Activated T-cell treated with anti-CD3 and anti-CD28 coated beads for 4 hours (primary cell): ENCODE measurements at regions not wholly inside any gene's neighbourhood (a gene's known extent, or its start where the extent isn't known, plus 50 kb on each side); places are given as distances from the start of the nearest gene placed in this dataset.

Source experiments
- DNase-seq: peaks from one replicate; pipeline ENCODE4 v3.0.0-alpha.2; 2020

DNA sequence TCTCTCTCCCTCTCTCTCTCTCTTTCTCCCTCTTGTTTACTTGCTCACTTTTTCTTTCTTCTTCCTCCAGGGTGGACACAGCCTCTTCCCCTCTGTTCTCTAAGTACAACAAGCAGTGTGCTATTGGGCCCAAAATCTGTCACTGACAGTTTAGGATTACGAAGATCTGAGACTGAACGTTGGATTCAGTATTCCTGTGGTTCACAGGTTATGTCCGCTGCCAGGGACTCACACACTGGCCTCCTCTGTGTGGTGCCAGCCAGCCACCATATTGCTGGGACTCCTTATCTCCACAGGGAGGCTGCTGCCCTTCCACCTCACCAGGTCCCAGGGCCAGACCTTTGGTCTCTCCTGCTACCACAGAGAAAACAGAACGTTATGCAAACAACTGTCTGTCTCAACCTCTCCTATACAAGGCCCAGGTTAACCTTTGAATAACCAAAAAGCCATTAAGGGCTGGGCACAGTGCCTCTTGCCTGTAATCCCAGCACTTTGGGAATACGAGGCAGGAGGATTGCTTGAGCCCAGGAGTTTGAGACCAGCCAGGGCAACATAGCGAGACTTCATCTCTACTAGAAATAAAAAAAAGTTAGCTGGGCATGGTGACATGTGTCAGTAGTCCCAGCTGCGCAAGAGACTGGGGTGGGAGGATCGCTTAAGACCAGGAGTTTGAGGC lies 171.9 kb upstream of the RAB4A start:
- no peak for DNase-seq

DNA sequence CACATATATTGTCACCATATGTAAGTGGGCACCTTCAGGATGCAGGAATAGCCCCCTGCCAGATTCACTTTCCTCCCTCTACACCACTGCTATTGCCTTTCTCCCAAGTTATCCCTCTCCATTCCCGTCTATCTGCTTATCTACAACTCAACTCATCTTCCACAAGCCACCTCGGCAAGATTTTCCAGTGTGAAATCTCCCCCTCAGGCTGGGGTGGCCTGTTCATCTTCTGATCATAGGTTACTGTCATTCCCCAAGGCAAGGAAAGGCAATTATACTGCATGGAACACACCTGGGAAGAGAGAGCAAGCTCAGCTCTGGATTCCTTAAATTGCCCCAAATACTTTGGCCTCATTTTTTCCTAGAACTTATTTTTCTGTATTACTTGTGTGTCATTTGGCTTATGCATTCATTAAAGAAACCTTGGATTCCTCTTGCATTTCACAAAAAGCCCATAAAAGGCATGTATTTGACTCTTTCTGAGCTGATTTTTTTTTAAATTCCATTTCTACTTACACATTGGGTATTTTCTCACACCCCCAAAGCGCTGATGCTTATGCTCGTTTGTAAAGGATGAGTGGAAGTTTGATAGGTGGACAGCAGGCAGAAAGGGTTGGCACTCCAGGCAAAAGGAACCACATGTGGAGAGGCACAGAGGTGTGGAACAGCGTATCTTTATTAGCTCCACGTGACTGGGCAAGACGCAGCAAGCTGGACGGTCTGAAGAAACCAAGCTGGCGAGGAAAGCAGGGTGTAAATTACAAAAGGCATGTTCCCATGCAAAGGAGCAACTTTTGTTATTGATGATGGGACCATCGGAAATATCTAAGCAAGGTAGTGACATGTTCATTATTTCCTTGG lies 169.7 kb upstream of the RAB4A start:
- no peak for DNase-seq

DNA sequence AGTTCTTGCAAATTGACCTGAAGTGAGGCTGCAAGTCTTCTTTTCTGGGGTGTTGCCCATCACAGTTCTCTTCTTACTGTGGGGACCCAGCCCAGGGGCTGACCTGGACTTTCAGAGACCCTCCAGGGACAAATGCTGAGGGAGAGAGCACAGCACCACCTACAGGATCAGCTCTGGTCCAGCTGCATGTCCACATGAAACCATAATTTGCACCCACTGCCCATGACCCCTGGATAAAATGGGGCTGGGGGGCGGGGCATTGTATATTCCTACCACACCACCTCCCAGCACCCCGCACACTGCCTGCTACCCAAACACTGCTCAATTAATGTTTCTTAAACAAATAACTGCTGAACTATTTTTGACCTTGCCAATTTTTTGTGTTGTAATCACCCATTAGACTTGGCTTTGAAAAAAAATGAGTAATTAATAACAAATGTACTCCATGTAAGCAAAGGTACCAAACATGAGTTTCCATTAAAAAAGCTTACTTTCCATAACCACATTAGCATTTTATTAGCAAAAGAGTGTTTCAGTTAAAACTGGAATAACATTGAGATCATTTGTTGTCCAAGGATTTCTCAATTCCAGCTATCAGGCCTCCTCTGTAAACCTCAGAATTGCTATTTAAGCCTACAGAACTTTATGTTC lies 168.0 kb upstream of the RAB4A start:
- no peak for DNase-seq

DNA sequence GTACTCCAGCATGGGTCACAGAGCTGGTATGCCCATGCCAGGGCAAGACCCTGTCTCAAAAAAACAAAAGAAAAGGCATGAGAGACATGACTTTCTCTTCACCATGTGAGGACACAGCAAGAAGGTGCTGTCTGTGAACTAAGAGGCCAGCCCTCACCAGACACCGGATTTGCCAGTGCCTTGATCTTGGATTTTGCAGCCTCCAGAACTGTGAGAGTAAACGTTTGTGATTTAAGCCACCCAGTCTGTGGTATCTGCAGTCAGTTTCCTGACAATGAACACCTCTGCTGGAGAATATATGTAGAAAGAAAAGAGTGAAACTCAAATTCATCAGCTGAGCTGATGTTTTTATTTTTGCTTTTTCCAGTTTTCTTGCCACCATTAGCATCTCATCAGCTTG lies 166.3 kb upstream of the RAB4A start:
- no peak for DNase-seq

DNA sequence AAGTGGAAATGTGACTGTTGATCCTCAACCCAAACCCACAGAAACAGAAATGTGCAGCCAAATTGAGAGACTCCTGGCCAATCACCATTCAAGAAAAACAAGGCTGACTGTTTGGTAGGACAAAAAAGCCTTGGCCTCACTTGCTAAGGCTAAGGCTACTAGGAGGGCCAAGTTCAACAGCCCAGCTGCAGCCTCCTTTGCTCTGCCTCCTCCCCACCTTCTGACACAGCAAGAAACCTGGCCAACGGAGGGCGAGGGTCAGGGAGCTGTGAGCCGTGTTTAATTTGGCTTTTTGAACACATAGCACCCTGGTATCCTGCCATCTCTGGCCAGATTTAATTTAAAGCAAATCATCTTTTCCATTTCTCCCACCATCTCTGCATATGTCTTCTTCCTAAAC lies 165.8 kb upstream of the RAB4A start:
- no peak for DNase-seq

DNA sequence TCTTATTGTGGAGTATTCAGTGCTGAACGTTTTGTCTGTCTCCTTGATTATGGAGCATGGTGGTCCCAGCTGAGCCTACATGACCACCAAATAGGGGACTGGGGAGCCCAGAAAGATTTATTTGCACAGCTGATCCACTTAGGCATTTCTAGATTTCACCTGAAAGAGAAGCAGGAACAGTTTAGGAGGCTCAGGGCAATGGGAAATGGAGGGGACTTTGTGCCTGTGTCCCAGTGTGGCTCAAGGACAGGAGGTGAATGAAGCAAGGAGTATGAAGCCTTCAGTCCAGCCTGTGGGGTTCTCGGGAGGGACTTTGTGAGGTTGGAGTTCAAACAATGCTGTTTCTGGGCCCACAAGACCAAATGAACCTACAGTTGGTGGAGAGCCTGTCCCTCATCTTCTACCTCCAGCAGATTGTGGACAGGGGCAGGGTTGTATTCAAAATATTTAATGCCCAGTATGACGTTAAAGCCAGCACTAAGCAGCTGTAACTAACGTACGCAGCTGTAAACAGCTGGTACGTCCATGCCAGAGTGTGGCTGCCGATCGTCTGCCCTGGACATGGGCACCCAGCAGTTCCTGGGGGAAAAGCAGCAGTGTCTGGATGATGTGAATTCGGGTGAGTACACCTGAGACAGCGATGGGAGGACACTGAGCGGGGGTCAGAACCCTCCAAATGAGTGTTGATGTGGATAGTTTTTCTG lies 164.9 kb upstream of the RAB4A start:
- DNase-seq, result no peak

DNA sequence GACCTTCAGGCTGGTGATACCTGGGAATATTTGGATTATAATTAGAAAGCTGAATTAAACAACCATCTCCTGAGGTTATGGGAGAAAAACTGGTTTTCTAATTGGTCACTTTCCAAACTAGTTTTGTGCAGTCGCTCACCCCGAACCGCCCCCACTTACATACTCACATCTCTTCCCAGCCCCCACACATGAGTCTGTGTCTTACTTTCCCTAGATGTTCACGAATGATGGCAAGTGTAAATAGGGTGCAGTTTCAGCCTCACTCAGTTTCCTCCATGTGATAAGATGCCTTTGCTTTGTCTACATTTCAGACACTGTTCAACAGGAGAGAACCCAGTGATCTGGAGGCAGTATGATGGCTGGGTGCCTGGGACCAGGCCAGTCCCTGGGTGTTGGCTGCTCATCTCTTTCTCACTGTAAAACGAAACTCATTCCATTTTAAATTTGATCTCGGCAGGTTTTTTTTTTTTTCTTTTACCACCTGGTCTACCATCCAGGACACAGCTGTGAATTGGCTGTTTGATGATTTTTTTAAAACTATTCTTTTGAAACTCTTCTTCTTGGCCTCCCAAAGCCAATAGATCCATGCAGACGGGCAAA lies 164.3 kb upstream of the RAB4A start:
- DNase-seq, result no peak

DNA sequence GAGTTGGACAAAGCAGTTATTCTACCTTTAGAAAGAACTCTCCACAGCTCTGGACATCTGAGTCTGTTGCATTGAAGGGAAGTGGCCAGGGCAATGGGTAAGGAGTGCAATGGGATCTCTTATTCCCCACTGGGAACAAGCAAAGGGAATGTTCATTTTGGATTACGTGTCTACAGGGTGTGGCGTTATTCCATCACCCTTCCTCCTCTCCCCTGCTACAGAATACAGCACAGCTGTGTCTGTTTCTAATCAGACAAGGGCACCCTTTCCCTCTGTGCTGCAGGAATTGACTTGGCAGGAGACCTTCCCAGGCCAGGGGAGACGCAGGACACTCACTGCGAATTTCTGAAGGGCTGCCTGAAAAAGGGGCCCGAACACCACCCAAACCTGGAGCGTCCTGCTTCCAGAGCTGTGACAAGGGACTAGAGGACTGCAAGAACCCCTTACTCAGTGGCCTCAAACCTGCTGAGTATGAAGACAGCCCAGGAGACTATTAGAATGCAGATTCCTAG lies 163.6 kb upstream of the RAB4A start:
- no peak for DNase-seq

DNA sequence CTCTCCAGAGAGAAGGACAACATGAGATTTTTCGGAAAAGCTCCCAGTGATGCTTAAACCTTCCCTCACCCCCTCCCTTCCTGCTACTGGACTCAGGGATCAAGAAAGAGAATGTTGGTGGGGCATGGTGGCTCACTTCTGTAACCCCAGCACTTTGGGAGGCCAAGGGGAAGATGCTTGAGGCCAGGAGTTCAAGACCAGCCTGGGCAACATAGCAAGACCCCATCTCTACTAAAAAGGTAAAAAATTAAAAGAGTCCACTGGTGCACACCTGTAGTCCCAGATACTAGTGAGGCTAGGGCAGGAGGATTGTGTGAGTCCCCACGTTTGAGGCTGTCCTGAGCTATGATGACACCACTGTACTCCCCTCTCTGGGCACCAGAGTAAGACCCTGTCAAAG lies 162.9 kb upstream of the RAB4A start:
- no peak for DNase-seq

DNA sequence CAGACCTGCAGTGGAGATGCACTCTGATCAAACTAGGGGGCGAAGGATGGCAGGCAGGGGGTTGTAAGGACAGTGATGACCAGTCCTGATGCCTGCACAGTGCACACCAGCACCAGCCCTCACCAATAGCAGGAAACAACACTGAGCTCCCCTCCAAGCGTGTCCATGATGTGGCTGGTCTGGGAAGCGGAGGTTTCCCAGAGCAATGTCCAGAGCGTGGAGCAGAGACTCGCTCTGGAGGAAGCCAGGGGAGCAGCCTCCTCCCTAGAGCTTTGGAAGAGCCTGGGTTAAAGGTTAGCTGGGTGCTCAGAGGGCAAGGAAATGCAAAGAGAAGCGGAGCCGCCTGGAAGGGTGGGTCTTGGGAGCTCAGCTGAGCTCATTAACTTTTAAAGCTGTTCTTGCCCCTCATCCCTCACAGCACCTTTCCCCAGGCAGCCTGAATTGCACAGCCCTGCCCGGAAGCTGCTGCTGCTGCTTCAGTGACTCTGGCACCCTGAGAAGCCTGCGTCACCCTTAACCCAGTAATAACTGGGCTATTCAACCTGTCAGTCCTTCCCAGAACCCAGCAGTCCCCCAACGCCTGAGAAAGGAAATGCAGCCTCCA lies 162.2 kb upstream of the RAB4A start:
- no peak for DNase-seq

DNA sequence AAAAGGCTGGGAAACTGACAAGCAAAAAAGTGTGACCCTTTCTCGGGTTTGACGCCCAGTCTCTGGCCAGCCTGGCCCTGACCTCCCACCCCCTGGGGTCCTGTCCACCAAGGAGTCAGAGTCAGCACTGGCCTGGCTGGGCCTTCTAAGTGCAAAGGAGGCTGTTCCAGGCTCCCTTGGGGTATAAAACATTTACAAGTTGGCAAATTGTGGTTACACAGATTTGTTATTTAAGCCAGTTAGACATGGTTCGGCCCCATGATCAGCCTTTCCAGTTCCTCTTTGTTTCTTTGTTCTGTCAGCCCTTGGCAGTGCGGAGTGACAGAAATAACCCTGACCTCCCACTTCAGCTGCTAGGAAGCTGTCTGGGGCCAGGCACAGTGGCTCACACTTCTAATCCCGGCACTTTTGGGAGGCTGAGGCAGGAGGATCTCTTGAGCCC lies 161.6 kb upstream of the RAB4A start:
- DNase-seq, result no peak

DNA sequence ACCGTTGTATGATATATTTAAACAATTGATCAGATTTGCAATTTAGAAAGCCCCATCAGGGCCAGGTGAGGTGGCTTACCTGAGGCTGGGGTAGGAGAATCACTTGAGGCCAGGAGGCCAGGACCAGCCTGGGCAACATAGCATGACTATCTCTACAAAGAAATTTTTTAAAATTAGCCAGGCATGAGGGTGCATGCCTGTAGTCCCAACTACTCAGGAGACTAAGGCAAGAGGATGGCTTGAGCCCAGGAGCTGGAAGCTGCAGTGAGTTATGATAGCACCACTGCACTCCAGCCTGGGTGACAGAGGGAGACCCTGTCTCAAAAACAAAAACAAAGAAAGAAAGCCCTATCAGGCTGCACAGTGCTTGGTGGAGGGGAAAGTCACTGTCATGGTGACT lies 159.9 kb upstream of the RAB4A start:
- DNase-seq, result no peak

DNA sequence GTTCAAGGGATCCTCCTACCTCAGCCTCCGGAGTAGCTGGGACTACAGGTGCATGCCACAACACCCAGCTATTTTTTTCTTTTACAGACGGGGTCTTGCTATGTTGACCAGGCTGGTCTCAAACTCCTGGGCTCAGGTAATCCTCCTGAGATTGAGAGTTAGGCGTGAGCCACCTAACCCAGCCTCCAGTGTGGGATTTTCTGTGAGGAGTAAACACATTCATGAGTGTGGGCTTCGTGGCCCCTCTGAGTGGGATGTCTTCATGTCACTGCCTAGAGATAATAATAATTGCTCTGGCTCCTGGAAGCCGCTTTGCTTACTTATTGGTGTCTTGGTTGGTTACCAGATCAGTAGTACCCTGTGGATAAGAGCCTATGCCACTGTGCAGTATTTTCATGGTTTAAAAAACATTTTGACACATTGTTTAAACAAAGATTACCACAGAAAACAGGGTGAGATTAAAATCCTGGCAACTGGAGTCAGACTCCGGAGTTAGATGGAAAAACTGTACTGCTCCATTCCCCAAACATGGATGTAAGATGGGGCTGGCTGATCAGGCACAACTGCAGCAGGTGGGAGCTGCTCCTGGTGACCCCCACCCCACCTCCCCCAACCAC lies 159.1 kb upstream of the RAB4A start:
- no peak for DNase-seq

DNA sequence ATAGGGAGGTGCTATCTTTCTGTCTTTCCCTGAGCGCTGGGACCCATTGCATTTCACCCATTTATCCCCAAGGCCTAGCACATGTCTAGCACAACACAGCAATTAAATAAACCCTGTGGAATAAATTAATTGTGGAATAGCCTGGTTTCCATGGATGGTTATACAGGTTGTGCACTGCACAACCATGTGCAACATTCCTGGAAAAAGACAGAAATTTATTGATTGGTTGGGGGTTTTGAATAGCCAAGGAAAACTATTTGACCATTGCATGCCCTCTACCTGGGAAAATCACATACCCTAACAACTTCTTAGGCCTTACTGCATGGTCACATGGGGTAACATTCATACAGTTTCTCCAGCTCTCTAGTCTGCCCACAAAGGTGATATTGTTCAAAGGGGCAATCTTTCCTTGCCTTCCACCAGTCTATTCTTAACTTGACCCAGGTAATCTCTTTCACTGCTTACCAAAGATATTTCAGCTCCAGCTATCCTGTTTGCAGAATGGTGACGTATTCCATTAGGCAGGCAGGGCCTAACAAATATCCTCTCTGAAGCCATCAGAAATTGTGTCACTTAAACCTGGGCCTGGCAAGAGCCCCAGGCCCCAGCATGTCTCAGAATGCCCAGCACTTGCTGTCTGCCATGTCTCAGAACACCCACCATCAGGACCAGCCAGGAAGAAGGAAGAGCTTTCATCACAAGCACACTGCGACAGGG lies 157.9 kb upstream of the RAB4A start:
- DNase-seq, result no peak

DNA sequence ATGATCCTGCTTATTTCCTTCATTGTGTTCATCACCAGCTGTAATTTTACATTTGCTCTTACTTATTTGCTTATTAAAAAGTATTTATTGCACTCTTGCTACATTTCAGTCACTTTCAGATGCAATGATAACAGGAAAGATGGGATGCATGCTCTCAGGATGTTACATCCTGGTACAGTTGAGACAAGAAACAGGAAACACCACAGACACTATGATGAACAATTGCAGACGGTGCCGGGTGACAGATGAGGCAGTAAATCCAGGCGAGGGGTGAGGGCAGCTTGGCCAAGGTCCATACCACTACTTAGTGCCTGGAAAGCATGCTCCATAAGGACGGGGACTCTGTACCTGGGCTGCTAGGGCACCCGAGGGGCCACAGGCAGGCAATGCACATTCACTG lies 156.6 kb upstream of the RAB4A start:
- DNase-seq, result no peak

DNA sequence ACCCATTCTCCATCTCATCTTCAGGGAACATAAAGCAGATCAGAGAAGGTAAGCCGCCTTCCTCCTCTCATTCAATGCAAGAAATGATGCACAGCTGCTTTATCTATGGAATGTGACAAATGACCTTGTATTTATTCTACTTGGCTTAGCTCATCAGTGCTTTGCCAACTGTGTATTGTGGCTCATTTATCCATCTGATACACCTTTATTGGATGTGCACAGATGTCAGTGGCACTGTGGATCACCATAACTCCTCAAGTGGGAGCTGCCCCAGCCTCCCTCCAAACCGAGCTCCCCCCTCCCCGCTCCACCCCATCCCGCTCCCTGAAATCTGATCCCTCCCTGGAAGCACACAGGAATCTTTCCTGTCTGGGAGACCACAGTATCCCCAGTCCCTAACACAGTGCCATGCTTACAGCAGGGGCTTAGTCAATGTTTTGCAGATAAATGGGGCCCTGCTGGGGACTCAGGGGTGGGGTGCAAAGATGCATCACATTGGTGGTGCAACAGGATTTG lies 156.0 kb upstream of the RAB4A start:
- no peak for DNase-seq

DNA sequence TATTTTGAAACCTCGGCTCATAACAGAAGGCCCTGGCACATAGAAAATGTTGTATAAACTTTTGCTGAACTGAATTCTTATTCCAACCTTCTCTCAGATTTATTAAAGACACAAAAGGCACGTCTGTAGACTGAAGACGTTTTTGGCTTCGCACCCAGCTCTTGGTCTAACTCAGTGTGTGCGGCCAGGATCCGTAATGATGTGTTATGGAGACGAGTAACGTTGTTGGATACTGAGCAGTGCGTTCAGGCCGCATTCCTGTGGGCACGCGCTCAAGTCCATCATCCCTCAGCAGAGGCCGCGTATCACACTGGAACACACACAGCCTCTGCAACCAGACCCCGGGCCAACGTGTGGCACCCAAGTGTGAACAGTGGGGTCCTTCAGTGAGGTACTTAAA lies 154.8 kb upstream of the RAB4A start:
- DNase-seq, result no peak

DNA sequence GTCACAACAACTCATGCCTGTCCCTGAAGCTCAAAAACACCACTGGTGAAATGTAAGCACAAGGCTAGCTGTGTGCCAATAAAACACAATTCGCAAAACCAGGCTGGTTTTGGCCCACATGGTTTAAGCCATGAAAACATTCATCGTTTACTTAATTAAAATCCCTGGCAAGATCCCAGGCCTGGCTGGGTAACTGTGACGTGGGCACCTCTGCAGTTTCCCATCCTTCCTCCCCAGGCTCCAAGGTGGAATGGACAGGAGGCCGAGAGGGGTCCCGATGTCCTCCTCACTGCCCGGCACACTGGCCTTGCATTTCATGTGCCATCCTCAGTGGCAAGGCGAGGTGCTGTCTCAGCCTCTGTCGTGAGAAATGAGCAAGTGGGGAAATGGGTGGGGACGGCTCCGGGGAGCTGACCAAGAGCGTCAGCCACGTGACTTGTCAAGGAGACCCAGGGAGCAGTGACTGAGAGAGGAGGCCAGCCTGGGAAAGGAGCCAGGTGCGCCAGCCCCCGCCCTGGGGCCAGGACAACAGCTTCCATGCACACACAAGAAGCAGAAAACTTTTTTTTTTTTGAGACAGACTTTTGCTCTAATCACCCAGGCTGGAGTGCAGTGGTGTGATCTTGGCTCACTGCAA lies 153.1 kb upstream of the RAB4A start:
- no peak for DNase-seq

DNA sequence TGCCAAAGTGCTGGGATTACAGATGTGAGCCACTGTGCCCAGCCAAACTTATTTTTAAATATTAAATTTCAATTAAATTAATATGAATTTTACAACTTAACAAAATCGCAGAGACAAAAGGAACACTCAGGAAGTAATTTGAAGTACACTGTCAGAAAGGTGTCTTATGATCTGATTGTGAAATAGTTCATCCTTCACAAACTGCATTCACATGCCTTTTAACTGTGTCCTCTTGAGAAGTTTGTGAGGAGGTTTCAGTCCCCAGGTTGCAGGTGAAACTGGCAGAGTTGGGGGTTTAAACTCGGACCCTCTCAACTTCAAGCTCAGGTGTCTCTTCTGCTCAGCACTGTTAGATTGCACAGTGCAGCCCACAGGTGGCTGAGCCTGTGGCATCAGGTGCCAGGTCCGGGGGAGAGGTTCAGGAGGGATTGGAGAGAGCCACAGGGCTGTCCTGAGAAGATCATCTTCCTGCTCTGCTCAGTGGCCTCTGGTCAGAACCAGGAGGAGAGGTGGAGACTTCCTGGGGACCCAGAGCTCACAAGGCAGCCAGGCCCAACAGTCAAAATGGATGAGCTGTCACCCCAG lies 152.3 kb upstream of the RAB4A start:
- no peak for DNase-seq

DNA sequence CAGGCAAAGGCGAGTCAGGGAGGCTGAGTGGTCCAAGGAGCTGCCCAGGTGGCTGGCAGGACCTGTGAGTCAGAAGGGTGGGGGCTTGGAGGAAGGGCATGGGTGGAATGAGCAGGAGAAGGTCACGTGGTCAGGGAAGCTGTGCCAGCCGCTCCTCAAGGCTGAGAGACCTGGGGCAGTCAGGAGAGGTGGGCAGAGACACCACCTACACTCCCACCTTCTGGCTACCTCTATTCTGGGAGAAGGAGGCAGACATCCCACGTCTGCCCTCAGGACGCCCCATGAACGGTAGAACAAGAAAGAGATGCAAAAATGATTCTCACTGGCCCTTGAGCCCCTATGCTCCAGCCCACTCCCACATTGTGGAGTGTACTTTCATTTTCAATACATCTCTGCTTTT lies 151.8 kb upstream of the RAB4A start:
- DNase-seq, result no peak
